ENCODE measurements at regions not wholly inside any gene's neighbourhood (a gene's known extent, or its start where the extent isn't known, plus 50 kb on each side); places are given as distances from the start of the nearest gene placed in this dataset.

DNA sequence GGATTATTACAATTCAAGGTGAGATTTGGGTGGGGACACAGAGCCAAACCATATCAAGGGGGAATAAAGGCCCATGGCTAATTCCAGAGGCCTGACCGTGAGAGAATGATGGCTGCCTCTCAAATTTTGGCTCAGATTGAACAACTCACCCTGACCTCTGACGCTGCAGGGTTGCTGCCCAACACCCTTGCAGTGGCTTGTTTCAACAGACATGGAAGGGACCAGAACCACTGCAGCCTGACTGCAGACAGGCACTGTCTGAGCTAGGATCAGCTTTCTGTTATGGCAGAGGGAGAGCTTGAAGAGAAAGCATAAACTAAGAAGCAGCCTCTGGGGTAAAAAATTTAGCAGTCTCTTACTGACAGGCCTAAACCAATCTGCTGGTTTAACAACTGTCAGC lies 90.2 kb upstream of the GADD45A start:
- H2BK15ac ChIP-seq (ENCODE audit: low read depth, low read length): no peak overlapping the region
- no peaks in the 10 kb centered on the region for H3K79me1 ChIP-seq (ENCODE audit: insufficient read depth, low read depth, low read length, poor library complexity, severe bottlenecking)
- Mint-ChIP-seq H3K27me3 (ENCODE audit: low read depth) (no peaks in the 10 kb centered on the region), H3K4me1 (peaks cover 7 to 8% of the 10 kb centered on the region in 2 experiments), H3K27ac (no peak overlapping the region), H3K4me3 (no peak overlapping the region), H3K36me3 (ENCODE audit: insufficient read depth in 1 of 3, low read depth in 3 of 3) (no peaks in the 10 kb centered on the region), H3K9me3 (no peaks in the 10 kb centered on the region)
- H3K27ac ChIP-seq (ENCODE audit: insufficient read length, low read depth, low read length): no peak overlapping the region
- no peaks in the 10 kb centered on the region for H3K79me2 ChIP-seq (ENCODE audit: insufficient read depth, low read length)
- no peak overlapping the region for H2BK120ac ChIP-seq (ENCODE audit: low read depth, low read length, poor library complexity, severe bottlenecking)
- no peak overlapping the region for H3K18ac ChIP-seq (ENCODE audit: insufficient read length, low read depth, low read length)
- H3K56ac ChIP-seq (ENCODE audit: insufficient read length, low read depth, low read length): no peak overlapping the region
- no CpG with 5 or more reads among the region's 2 CpGs for WGBS (ENCODE audit: extremely low coverage, insufficient read length, low lambda C conversion rate)
- no peak overlapping the region for H3K9ac ChIP-seq (ENCODE audit: extremely low read depth, insufficient read length, low read length)
- H4K8ac ChIP-seq (replicated peaks; ENCODE audit: insufficient read length, low read depth, low read length): no peak overlapping the region
- no peaks in the 10 kb centered on the region for H3K27me3 ChIP-seq (ENCODE audit: insufficient read depth, low read length)
- no peak overlapping the region for H2AFZ ChIP-seq (ENCODE audit: low read length)
- H2BK5ac ChIP-seq (ENCODE audit: insufficient read length, low read length): no peak overlapping the region
- H2BK12ac ChIP-seq (ENCODE audit: insufficient read length, low read depth, low read length): no peak overlapping the region
- no peak overlapping the region for H3T11ph ChIP-seq (ENCODE audit: low read length)
- H3K4me2 ChIP-seq (ENCODE audit: insufficient read depth, insufficient read length, low read length): no peak overlapping the region
- 0 out of 2 replicates have a peak, but pooled peaks cover 1% of the 10 kb centered on the region for H3K4me1 ChIP-seq (ENCODE audit: insufficient read depth, low read length)
- H2BK20ac ChIP-seq (ENCODE audit: low read depth, low read length, poor library complexity, severe bottlenecking): no peak overlapping the region
- TF ChIP-seq CTCF (conservative IDR thresholded peaks at IDR 0.05): no peak
- H2AK5ac ChIP-seq (ENCODE audit: insufficient read length, low read length): no peak overlapping the region
- no peak overlapping the region for H4K91ac ChIP-seq (ENCODE audit: insufficient read length, low read depth, low read length)
- H3K23ac ChIP-seq (ENCODE audit: insufficient read length, low read depth, low read length): no peak overlapping the region
- no peak overlapping the region for H3K14ac ChIP-seq (ENCODE audit: insufficient read depth, low read length)
- no peak overlapping the region for H4K5ac ChIP-seq (ENCODE audit: insufficient read length, low read depth, low read length)
- H4K20me1 ChIP-seq (ENCODE audit: control insufficient read depth, insufficient read depth, insufficient read length): no peaks in the 10 kb centered on the region
- no peak for DNase-seq
- no peaks in the 10 kb centered on the region for H3K23me2 ChIP-seq (ENCODE audit: insufficient read length, low read depth, low read length, poor library complexity, severe bottlenecking)
- no peaks in the 10 kb centered on the region for H3K9me3 ChIP-seq (ENCODE audit: control insufficient read depth, low read depth, low read length)
- no peak overlapping the region for H3K4ac ChIP-seq (ENCODE audit: low read depth, low read length)

Data from H9 (cell line).